ENCODE measurements at regions not wholly inside any gene's neighbourhood (a gene's known extent, or its start where the extent isn't known, plus 50 kb on each side); places are given as distances from the start of the nearest gene placed in this dataset.

- no peak for DNase-seq (ENCODE audit: low read depth in 2 of 2)
Measured at GRCh38 chr12:88775742-88776151, 195.5 kb upstream of the KITLG start.

DNA sequence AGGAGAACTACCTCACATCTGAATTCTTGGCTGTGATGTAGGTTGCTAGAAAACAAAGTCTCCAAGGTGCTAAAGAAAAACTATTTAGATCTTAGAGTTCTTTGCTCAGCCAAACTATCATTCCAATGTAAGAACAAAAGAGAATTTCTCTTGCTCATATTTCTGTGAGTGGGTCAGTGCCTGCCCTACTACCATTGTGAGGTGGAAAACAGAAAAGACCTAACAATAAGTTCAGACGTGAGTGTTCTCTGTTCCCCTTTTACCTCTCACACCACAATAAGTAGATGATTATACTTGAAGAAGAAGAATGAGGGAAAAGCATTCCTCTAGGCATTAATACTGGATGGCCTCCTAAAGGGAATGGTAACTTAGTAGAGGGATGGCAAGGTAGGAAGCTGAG is 187.4 kb upstream of the KITLG start:
- DNase-seq (ENCODE audit: low read depth in 2 of 2) = no peak

DNA sequence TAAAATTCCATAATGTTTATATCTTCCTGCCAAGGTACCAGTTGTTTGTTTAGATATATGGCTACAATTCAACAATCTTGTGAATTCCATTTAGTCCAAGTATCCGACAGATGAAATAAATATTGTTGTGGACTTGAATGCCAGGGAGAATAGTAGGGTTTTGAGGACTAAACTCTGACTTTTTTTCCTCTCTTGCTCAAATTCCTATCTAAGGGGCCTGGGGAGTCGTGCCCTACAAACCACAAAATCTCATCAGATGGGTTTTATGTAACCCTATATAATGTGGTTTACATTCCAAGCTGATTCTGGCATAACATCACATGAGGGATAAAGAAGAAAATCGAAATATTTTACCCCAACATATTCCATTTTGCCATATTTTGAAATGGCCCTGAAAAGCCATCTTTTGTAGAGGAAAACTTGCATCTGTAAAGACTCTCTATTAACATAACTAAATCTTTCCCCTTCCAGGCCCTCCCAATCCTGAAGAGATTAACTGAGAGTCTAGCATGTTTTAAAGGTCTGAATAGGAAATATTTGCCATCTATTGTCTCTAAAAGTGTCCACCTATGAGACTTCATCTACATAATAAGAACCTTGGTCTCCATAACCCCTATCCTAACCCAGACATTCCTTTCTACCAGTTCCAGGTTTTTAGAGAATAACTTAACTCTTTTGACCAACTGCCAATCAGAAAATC is 184.7 kb upstream of the KITLG start:
- no peak for DNase-seq (ENCODE audit: low read depth in 2 of 2)

GRCh38 chr12:88763536-88764100 is 183.3 kb upstream of the KITLG start:
- no peak for DNase-seq (ENCODE audit: low read depth in 2 of 2)

- DNase-seq (ENCODE audit: low read depth in 2 of 2) = no peak
Measured at GRCh38 chr12:88758176-88758575, 177.9 kb upstream of the KITLG start.

GRCh38 chr12:88756917-88757316 is 176.6 kb upstream of the KITLG start:
- no peak for DNase-seq (ENCODE audit: low read depth in 2 of 2)

GRCh38 chr12:88756153-88756552 is 175.9 kb upstream of the KITLG start:
- DNase-seq (ENCODE audit: low read depth in 2 of 2) = no peak

GRCh38 chr12:88753707-88754106 is 173.4 kb upstream of the KITLG start:
- DNase-seq (ENCODE audit: low read depth in 2 of 2) = no peak

GRCh38 chr12:88753066-88753465 is 172.8 kb upstream of the KITLG start:
- DNase-seq (ENCODE audit: low read depth in 2 of 2) = peak in 1 of 2 donors; percentile 68

DNA sequence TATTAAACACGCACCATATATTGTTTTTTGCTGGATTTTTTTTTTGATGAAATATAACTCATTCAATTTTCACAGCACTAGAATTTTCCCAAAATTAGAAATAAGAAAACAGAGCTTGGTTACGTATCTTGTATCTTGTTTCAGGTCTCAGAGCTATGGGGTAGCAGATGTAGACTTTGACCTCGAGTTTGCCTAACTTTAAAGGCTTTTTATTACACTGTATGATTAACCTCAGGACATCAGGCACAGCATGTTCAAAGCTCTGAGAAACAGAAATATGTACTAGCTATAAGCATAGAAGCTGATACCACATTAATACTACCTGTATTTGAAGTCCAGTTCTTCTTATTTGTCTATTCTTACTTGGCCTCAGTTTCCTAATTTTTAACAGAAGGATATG is 171.9 kb upstream of the KITLG start:
- DNase-seq (ENCODE audit: low read depth in 2 of 2) = no peak

DNA sequence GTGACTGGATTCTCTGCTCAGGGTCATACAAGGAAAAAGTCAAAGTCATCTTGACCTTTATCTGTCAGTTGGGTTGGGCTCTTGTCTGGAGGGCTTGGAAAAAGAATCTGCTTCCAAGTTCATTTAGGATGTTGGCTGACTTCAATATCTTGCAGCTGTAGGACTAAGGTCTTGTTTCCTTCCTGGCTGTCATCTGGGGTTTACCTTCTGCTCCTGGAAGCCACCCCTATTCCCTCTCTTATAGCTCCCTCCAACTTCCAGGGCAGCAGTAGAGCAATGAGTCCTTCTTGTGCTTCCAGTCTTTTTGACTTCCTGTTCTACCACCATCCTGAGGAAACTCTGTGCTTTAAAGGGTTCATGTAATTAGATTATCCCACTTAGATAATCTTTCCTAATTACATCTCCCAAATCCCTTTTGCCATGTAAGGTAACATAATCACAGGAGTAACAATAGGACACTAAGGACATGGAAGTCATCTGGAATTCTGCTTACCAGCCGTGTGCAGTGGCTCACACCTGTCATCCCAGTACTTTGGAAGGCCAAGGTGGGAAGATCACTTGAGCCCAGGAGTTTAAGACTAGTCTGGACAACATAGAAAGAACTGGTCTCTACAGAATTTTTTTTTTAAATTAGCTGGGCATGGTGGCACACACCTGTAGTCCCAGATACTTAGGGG is 170.7 kb upstream of the KITLG start:
- DNase-seq (ENCODE audit: low read depth in 2 of 2) = no peak

DNA sequence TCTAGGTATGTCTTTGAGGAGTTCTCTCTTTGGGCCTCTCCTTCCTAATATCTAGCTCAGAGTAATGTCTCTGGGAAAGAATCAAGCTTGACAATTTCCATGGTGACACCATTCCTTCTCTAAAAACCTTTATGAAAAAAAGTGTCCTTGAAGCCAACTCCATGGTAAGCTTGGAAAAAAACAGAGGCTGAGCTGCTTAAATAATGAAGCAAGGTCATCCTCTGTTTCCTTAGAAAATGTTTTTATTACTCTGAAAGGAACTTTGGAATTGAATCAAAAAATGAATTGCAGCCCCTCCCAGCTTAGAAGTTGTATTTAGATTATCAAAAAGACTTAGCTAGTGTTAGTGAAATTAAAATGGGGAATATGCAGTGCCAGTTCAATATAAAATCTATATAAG is 166.1 kb upstream of the KITLG start:
- peak in 1 of 2 donors; percentile 58 for DNase-seq (ENCODE audit: low read depth in 2 of 2)

GRCh38 chr12:88743946-88744685 is 163.8 kb upstream of the KITLG start:
- DNase-seq (ENCODE audit: low read depth in 2 of 2) = no peak

GRCh38 chr12:88737838-88738472 is 157.7 kb upstream of the KITLG start:
- no peak for DNase-seq (ENCODE audit: low read depth in 2 of 2)

GRCh38 chr12:88736031-88736430 is 155.8 kb upstream of the KITLG start:
- no peak for DNase-seq (ENCODE audit: low read depth in 2 of 2)

DNA sequence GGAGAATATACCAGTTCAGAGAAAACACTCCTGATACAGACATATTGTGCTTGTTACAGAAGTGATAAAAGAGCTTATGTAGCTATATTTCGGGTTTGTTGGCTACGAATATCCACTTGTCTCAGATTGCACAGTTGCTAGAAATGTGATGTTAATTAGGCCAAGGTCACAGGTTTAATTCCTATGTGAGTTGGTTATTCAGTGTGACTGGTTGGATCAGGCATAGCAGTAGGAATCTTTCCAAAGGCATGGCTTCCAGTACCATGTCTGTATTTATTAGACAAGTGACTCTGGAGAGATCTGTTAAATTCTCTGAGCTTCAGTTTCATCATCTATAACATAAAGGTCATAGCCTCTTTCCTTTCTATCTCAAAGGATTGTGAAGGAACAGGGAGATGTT is 152.7 kb upstream of the KITLG start:
- DNase-seq (ENCODE audit: low read depth in 2 of 2) = no peak

GRCh38 chr12:88729196-88729595 is 148.9 kb upstream of the KITLG start:
- DNase-seq (ENCODE audit: low read depth in 2 of 2) = no peak

- no peak for DNase-seq (ENCODE audit: low read depth in 2 of 2)
Measured at GRCh38 chr12:88726806-88727720, 146.8 kb upstream of the KITLG start.

- no peak for DNase-seq (ENCODE audit: low read depth in 2 of 2)
Measured at GRCh38 chr12:88725592-88726143, 145.4 kb upstream of the KITLG start.

DNA sequence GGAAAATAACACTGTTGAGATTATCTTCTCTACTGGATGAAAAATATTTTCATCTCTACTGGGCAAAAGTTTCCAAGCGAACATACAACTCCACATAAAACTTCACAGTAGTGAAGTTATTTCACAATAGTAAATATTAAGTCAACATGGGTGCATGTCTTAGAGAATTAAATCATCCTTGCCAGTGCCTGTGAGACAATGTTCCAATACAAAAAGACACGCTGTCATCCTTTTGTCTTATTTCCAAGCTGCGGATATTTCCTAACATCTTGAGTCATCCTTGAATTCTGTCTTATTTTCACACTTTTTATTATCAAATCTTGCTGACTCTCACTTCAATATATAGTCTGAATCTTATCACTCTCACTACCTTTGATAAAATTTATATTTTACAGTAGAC is 142.9 kb upstream of the KITLG start:
- no peak for DNase-seq (ENCODE audit: low read depth in 2 of 2)
